ENCODE measurements at regions not wholly inside any gene's neighbourhood (a gene's known extent, or its start where the extent isn't known, plus 50 kb on each side); places are given as distances from the start of the nearest gene placed in this dataset.

DNA sequence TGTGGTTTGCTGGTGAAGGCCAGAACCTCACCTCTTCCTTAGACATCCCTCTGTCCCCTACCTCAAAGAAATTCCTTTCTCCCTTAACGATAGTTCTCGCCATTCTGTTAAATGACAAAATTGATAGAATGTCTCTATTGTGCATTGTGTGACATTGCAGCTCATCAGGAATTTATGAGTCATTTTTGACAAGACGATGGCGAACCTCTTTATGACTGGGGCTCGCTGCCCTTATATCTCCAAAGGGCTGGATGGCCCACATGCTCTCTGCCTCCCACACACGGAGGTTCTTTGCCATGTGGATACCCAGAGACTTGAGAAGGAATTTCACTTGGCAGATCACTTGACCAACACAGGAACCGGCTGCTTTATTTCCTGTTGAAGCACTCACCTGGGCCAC, 66.8 kb upstream of the RPS6KA2 start:
- H3K27me3 Mint-ChIP-seq = no peaks in the 10 kb centered on the region
- peaks cover 0 to 2% (median 0%) of the 10 kb centered on the region in 7 donors for H3K4me1 Mint-ChIP-seq

DNA sequence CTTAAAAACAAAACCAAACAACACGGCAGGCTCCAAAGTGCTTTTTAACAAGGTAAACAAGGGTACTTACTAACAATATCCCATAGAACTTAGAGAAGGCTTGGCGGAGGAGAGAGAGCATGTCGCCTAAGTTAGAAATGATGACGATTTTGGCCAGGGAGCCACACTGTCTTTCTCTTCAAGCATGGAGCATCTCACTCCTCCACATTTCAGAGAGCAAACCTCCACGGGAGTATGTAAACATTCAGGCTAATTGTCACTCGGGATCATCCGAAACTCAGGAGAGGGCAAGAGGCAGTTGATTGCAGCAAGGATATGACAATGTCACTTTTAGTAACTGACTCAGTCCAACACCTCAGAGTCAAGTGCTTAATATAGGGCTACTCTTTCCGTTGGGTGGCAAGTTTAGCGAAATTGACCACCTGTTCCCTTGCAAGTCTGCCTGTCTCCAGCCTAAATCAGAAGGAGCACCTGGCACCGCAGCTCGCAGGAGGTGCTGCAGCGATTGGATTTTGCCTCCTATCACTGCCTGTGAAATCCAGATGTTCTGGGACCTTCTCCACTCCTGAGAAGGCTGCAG, 65.8 kb upstream of the RPS6KA2 start:
- H3K9me3 Mint-ChIP-seq = no peaks in the 10 kb centered on the region
- H3K4me3 Mint-ChIP-seq = no peak overlapping the region
- DNase-seq (no peak), ATAC-seq (no peak)
- no peaks in the 10 kb centered on the region for H3K27me3 ChIP-seq (ENCODE audit: control insufficient read depth in 2 of 2, insufficient read depth in 2 of 2, low read length in 2 of 2)
- no peaks in the 10 kb centered on the region for H3K4me1 ChIP-seq (ENCODE audit: control insufficient read depth in 2 of 2, insufficient read depth in 2 of 2, low read length in 2 of 2)
- H3K36me3 ChIP-seq (ENCODE audit: control insufficient read depth in 2 of 3, insufficient read depth in 3 of 3, low read length in 3 of 3) = no peaks in the 10 kb centered on the region
- peaks cover 0 to 2% (median 0%) of the 10 kb centered on the region in 7 donors for H3K4me1 Mint-ChIP-seq
- H3K4me3 ChIP-seq (ENCODE audit: low read length) = no peak overlapping the region
- no peaks in the 10 kb centered on the region for H3K9me3 ChIP-seq (ENCODE audit: control insufficient read depth in 2 of 3, low read length in 3 of 3)
- intact Hi-C loops (cut with micrococcal nuclease) = no loop called here
- H3K27ac ChIP-seq (ENCODE audit: low read depth, low read length) = no peak overlapping the region
- ChIA-PET POLR2A (no interaction called here), CTCF (no interaction called here)
- no peaks in the 10 kb centered on the region for H3K36me3 Mint-ChIP-seq
- no peak overlapping the region for H3K27ac Mint-ChIP-seq
- H3K27me3 Mint-ChIP-seq = peaks cover 0 to under 1% (median 0%) of the 10 kb centered on the region in 5 donors

More for the DNA sequence above, 66.8 kb upstream of the RPS6KA2 start:
- ChIA-PET POLR2A (no interaction called here), CTCF (interaction anchor here (0.7 kb wide), 1 partner anchor 1174 kb away, joined by 3 read pairs; no protein-coding TSS in a partner anchor)
- Histone ChIP-seq H3K27ac (ENCODE audit: low read depth, low read length) (no peak overlapping the region), H3K36me3 (ENCODE audit: control insufficient read depth in 2 of 3, insufficient read depth in 3 of 3, low read length in 3 of 3) (no peaks in the 10 kb centered on the region), H3K27me3 (ENCODE audit: control insufficient read depth in 2 of 2, insufficient read depth in 2 of 2, low read length in 2 of 2) (no peaks in the 10 kb centered on the region), H3K4me3 (ENCODE audit: low read length) (no peak overlapping the region), H3K9me3 (ENCODE audit: control insufficient read depth in 2 of 3, low read length in 3 of 3) (no peaks in the 10 kb centered on the region), H3K4me1 (ENCODE audit: control insufficient read depth in 2 of 2, insufficient read depth in 2 of 2, low read length in 2 of 2) (no peaks in the 10 kb centered on the region)
- H3K9me3 Mint-ChIP-seq = no peaks in the 10 kb centered on the region
- H3K27ac Mint-ChIP-seq = no peak overlapping the region
- no peak for ATAC-seq
- H3K4me3 Mint-ChIP-seq = no peak overlapping the region
- intact Hi-C loops (cut with micrococcal nuclease) = no loop called here
- H3K36me3 Mint-ChIP-seq = no peaks in the 10 kb centered on the region
- DNase-seq = no peak

DNA sequence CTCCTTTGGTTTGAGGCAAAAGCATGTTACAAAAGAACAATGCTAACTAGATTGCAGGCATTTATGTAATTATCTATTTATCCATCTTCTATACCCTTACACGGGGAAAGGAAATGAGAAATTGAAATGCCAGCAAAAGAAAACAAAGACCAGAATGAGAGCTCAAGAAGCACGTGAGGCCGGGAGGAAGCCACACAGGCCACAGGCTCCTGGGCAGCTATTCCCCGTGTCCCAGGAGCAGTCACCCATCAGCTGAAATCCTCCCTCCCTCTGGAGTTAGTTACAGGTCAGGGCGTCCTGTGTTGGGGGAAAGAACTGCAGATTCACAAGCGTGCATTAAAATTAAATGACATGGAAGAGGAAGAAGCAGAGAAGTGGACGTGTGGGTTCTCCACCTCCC, 64.7 kb upstream of the RPS6KA2 start:
- no peak overlapping the region for H3K27ac ChIP-seq (ENCODE audit: low read depth, low read length)
- no peaks in the 10 kb centered on the region for H3K9me3 ChIP-seq (ENCODE audit: control insufficient read depth in 2 of 3, low read length in 3 of 3)
- H3K36me3 ChIP-seq (ENCODE audit: control insufficient read depth in 2 of 3, insufficient read depth in 3 of 3, low read length in 3 of 3) = no peaks in the 10 kb centered on the region
- H3K4me1 ChIP-seq (ENCODE audit: control insufficient read depth in 2 of 2, insufficient read depth in 2 of 2, low read length in 2 of 2) = no peaks in the 10 kb centered on the region
- Mint-ChIP-seq H3K27me3 (peaks cover 0 to 3% (median 0%) of the 10 kb centered on the region in 5 donors), H3K4me3 (no peak overlapping the region), H3K9me3 (no peaks in the 10 kb centered on the region), H3K27ac (no peak overlapping the region), H3K36me3 (no peaks in the 10 kb centered on the region), H3K4me1 (peaks cover 0 to 2% (median 0%) of the 10 kb centered on the region in 7 donors)
- POLR2A ChIA-PET = no interaction called here
- H3K4me3 ChIP-seq (ENCODE audit: low read length) = no peak overlapping the region
- ATAC-seq (no peak), DNase-seq (no peak)
- intact Hi-C loops (cut with micrococcal nuclease) = no loop called here
- CTCF ChIA-PET = no interaction called here
- no peaks in the 10 kb centered on the region for H3K27me3 ChIP-seq (ENCODE audit: control insufficient read depth in 2 of 2, insufficient read depth in 2 of 2, low read length in 2 of 2)

DNA sequence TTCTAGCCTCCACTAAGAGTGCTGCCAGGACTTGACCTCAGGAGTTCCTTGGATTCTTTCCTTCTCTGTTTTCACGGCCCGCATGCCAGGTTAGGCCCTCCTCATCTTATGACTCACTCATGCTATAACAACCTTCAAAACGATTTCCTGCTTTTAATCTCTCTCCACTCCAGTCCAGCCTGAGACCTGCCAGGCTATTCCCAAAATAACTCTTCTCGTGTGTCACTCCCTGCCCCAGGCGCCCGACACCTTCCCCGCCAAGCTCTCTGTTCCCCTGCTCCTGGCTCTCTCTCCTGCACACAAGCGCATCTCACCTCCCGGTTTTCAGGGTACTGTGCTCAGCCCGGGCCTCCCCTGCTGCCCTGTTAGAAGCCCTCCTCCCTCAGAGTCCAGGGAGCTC, 64.1 kb upstream of the RPS6KA2 start:
- CTCF ChIA-PET = no interaction called here
- Mint-ChIP-seq H3K27ac (no peak overlapping the region), H3K36me3 (no peaks in the 10 kb centered on the region), H3K9me3 (no peaks in the 10 kb centered on the region), H3K4me1 (peaks cover 0 to 2% (median 0%) of the 10 kb centered on the region in 7 donors), H3K4me3 (no peak overlapping the region), H3K27me3 (peaks cover 0 to 3% (median 0%) of the 10 kb centered on the region in 5 donors)
- Histone ChIP-seq H3K9me3 (ENCODE audit: control insufficient read depth in 2 of 3, low read length in 3 of 3) (no peaks in the 10 kb centered on the region), H3K36me3 (ENCODE audit: control insufficient read depth in 2 of 3, insufficient read depth in 3 of 3, low read length in 3 of 3) (no peaks in the 10 kb centered on the region), H3K4me1 (ENCODE audit: control insufficient read depth in 2 of 2, insufficient read depth in 2 of 2, low read length in 2 of 2) (no peaks in the 10 kb centered on the region), H3K27ac (ENCODE audit: low read depth, low read length) (no peak overlapping the region), H3K27me3 (ENCODE audit: control insufficient read depth in 2 of 2, insufficient read depth in 2 of 2, low read length in 2 of 2) (no peaks in the 10 kb centered on the region), H3K4me3 (ENCODE audit: low read length) (no peak overlapping the region)
- DNase-seq (no peak), ATAC-seq (no peak)
- POLR2A ChIA-PET = no interaction called here
- intact Hi-C loops (cut with micrococcal nuclease) = no loop called here

DNA sequence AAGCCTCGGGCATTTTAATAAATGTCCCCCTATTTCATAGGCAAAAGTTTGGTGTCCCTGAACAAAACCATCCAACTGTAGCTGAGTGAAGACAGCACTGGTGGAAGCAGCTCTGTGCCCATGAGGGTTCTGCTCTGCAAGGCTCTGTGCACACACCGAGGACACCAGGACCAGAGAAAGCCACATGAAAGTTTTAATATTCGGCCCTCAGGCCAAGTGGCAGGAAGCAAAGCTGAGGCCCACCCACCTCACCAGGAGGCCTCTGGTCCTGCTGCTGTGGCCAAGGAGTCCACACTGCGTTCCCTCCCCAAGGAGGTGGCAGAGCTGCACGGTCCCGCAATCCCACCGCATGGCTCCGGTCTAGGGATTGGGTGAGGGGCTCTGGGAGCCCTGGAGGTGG, 62.6 kb upstream of the RPS6KA2 start:
- Histone ChIP-seq H3K36me3 (ENCODE audit: control insufficient read depth in 2 of 3, insufficient read depth in 3 of 3, low read length in 3 of 3) (no peaks in the 10 kb centered on the region), H3K4me1 (ENCODE audit: control insufficient read depth in 2 of 2, insufficient read depth in 2 of 2, low read length in 2 of 2) (no peaks in the 10 kb centered on the region), H3K4me3 (ENCODE audit: low read length) (no peak overlapping the region), H3K9me3 (ENCODE audit: control insufficient read depth in 2 of 3, low read length in 3 of 3) (no peaks in the 10 kb centered on the region), H3K27ac (ENCODE audit: low read depth, low read length) (no peak overlapping the region), H3K27me3 (ENCODE audit: control insufficient read depth in 2 of 2, insufficient read depth in 2 of 2, low read length in 2 of 2) (no peaks in the 10 kb centered on the region)
- peaks cover 0 to 3% (median 0%) of the 10 kb centered on the region in 5 donors for H3K27me3 Mint-ChIP-seq
- ATAC-seq = no peak
- intact Hi-C loops (cut with micrococcal nuclease) = no loop called here
- no peak for DNase-seq
- H3K36me3 Mint-ChIP-seq = no peaks in the 10 kb centered on the region
- H3K9me3 Mint-ChIP-seq = no peaks in the 10 kb centered on the region
- H3K4me1 Mint-ChIP-seq = peaks cover 0 to 2% (median 0%) of the 10 kb centered on the region in 7 donors
- CTCF ChIA-PET = no interaction called here
- POLR2A ChIA-PET = no interaction called here
- H3K4me3 Mint-ChIP-seq = no peak overlapping the region
- no peak overlapping the region for H3K27ac Mint-ChIP-seq

DNA sequence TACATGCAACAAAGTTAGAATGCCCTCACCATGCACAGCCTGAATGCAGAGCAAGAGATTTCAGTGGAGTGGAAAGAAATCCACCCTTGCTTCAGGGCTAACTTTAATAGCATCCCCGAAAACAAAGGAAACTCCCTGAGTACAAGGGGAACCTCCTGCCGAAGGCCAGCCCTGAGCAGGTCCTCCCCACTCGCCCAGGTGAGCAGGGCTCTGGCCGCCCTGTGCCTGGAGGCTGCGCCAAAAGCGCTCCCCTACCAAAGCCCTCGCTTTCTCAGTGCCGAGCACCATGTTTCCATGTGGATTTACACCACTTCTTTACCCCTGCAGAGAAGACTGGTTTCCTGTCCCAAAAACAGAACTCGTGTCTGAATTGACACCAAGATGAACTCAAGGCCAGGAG, 61.9 kb upstream of the RPS6KA2 start:
- DNase-seq (no peak), ATAC-seq (no peak)
- intact Hi-C loops (cut with micrococcal nuclease) = no loop called here
- CTCF ChIA-PET = no interaction called here
- H3K9me3 Mint-ChIP-seq = no peaks in the 10 kb centered on the region
- H3K36me3 ChIP-seq (ENCODE audit: control insufficient read depth in 2 of 3, insufficient read depth in 3 of 3, low read length in 3 of 3) = no peaks in the 10 kb centered on the region
- H3K4me3 Mint-ChIP-seq = no peak overlapping the region
- peaks cover 0 to 2% (median 0%) of the 10 kb centered on the region in 7 donors for H3K4me1 Mint-ChIP-seq
- H3K27ac ChIP-seq (ENCODE audit: low read depth, low read length) = no peak overlapping the region
- H3K4me1 ChIP-seq (ENCODE audit: control insufficient read depth in 2 of 2, insufficient read depth in 2 of 2, low read length in 2 of 2) = no peaks in the 10 kb centered on the region
- peaks cover 0 to 3% (median 0%) of the 10 kb centered on the region in 5 donors for H3K27me3 Mint-ChIP-seq
- no peaks in the 10 kb centered on the region for H3K36me3 Mint-ChIP-seq
- no peaks in the 10 kb centered on the region for H3K27me3 ChIP-seq (ENCODE audit: control insufficient read depth in 2 of 2, insufficient read depth in 2 of 2, low read length in 2 of 2)
- H3K27ac Mint-ChIP-seq = no peak overlapping the region
- POLR2A ChIA-PET = no interaction called here
- H3K4me3 ChIP-seq (ENCODE audit: low read length) = no peak overlapping the region
- no peaks in the 10 kb centered on the region for H3K9me3 ChIP-seq (ENCODE audit: control insufficient read depth in 2 of 3, low read length in 3 of 3)

DNA sequence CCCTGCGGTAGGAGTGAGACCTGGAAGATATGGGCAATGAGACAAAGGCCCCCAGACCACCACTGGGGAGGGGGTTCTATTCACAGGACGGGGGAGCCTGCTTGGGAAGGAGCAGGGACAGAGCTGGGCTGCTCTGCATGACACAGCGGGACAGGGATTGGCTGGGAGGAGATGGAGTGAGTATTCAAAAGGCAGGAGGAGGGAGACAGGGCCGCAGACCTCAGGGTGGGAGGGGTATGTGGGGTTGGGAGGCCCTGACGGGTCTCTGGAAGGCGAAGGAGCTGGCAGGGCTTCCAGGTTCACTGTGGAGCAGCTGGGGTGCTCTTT, 60.8 kb upstream of the RPS6KA2 start:
- no peaks in the 10 kb centered on the region for H3K36me3 ChIP-seq (ENCODE audit: control insufficient read depth in 2 of 3, insufficient read depth in 3 of 3, low read length in 3 of 3)
- DNase-seq (no peak), ATAC-seq (no peak)
- no peak overlapping the region for H3K27ac Mint-ChIP-seq
- no peak overlapping the region for H3K4me3 ChIP-seq (ENCODE audit: low read length)
- no peaks in the 10 kb centered on the region for H3K36me3 Mint-ChIP-seq
- H3K27me3 Mint-ChIP-seq = peaks cover 0 to 3% (median 0%) of the 10 kb centered on the region in 5 donors
- no peak overlapping the region for H3K4me3 Mint-ChIP-seq
- POLR2A ChIA-PET = no interaction called here
- H3K27ac ChIP-seq (ENCODE audit: low read depth, low read length) = no peak overlapping the region
- intact Hi-C loops (cut with micrococcal nuclease) = no loop called here
- H3K27me3 ChIP-seq (ENCODE audit: control insufficient read depth in 2 of 2, insufficient read depth in 2 of 2, low read length in 2 of 2) = no peaks in the 10 kb centered on the region
- no peaks in the 10 kb centered on the region for H3K9me3 ChIP-seq (ENCODE audit: control insufficient read depth in 2 of 3, low read length in 3 of 3)
- peaks cover 0 to 2% (median 0%) of the 10 kb centered on the region in 7 donors for H3K4me1 Mint-ChIP-seq
- CTCF ChIA-PET = no interaction called here
- no peaks in the 10 kb centered on the region for H3K9me3 Mint-ChIP-seq
- H3K4me1 ChIP-seq (ENCODE audit: control insufficient read depth in 2 of 2, insufficient read depth in 2 of 2, low read length in 2 of 2) = no peaks in the 10 kb centered on the region
